ENCODE measurements at regions not wholly inside any gene's neighbourhood (a gene's known extent, or its start where the extent isn't known, plus 50 kb on each side); places are given as distances from the start of the nearest gene placed in this dataset.

- TF ChIP-seq CTCF (IDR thresholded peaks at IDR 0.05 in 2 of 3, conservative IDR thresholded peaks at IDR 0.05 in 1 of 3; ENCODE audit: insufficient read depth in 2 of 3, low read depth in 1 of 3, low read length in 3 of 3): no peak
- no peak for TF ChIP-seq ATF7 (IDR thresholded peaks at IDR 0.05)
- no peak for TF ChIP-seq FOXM1 (IDR thresholded peaks at IDR 0.05; ENCODE audit: low read depth)
- TF ChIP-seq FOXM1 (CRISPR knock-in tag; IDR thresholded peaks at IDR 0.05; ENCODE audit: low read depth): no peak
- TF ChIP-seq ZBTB7A (IDR thresholded peaks at IDR 0.05; ENCODE audit: borderline replicate concordance, control insufficient read depth, low read depth, low read length): no peak
- TF ChIP-seq CTBP1 (IDR thresholded peaks at IDR 0.05; ENCODE audit: borderline replicate concordance): no peak
- TF ChIP-seq ELK1 (CRISPR knock-in tag; IDR thresholded peaks at IDR 0.05): no peak
- TF ChIP-seq FOXO4 (CRISPR knock-in tag; IDR thresholded peaks at IDR 0.05): no peak
- no peak for TF ChIP-seq SMARCC2 (IDR thresholded peaks at IDR 0.05; ENCODE audit: low read depth)
Observed at GRCh38 chr1:116230712-116231111, 119.5 kb downstream of the MAB21L3 start.

Measured in K562 (cell line).